LoVo (cell line): ENCODE measurements at regions not wholly inside any gene's neighbourhood (a gene's known extent, or its start where the extent isn't known, plus 50 kb on each side); places are given as distances from the start of the nearest gene placed in this dataset.
"Not testable (repeated sequence)": the region's sequence is repeated elsewhere in the genome, so short reads cannot be mapped to it uniquely, and the experiment has no call there.

Experiments used
- DNase-seq: peaks from one replicate; pipeline ENCODE4 v3.0.0-alpha.2; 2016; ENCODE audit warnings: low spot score

GRCh38 chr2:236772220-236772837 is 202.7 kb downstream of the ACKR3 start:
- no peak for DNase-seq

- DNase-seq = no peak
Observed at GRCh38 chr2:236773206-236773605, 203.6 kb downstream of the ACKR3 start.

GRCh38 chr2:236774171-236774570 is 204.5 kb downstream of the ACKR3 start:
- DNase-seq = no peak

- no peak for DNase-seq
Observed at GRCh38 chr2:236775511-236775910, 205.9 kb downstream of the ACKR3 start.

- DNase-seq = no peak
Observed at GRCh38 chr2:236776206-236776605, 206.6 kb downstream of the ACKR3 start.

- DNase-seq = no peak
Observed at GRCh38 chr2:236776695-236777251, 207.1 kb downstream of the ACKR3 start.

- DNase-seq = no peak
Observed at GRCh38 chr2:236777408-236777807, 207.8 kb downstream of the ACKR3 start.

GRCh38 chr2:236781933-236782816 is 212.6 kb downstream of the ACKR3 start:
- DNase-seq = no peak

- no peak for DNase-seq
Observed at GRCh38 chr2:236782938-236783337, 213.3 kb downstream of the ACKR3 start.

GRCh38 chr2:236783417-236784020 is 213.9 kb downstream of the ACKR3 start:
- no peak for DNase-seq

- DNase-seq = no peak
Observed at GRCh38 chr2:236785611-236786057, 216.0 kb downstream of the ACKR3 start.

GRCh38 chr2:236786751-236787150 is 217.1 kb downstream of the ACKR3 start:
- no peak for DNase-seq

GRCh38 chr2:236787376-236787775 is 217.8 kb downstream of the ACKR3 start:
- not testable (repeated sequence) for DNase-seq

- no peak for DNase-seq
Observed at GRCh38 chr2:236787885-236788284, 218.3 kb downstream of the ACKR3 start.

- DNase-seq = no peak
Observed at GRCh38 chr2:236790963-236791362, 221.3 kb downstream of the ACKR3 start.

- DNase-seq = no peak
Observed at GRCh38 chr2:236793023-236794011, 223.7 kb downstream of the ACKR3 start.

GRCh38 chr2:236794176-236794957 is 224.7 kb downstream of the ACKR3 start:
- DNase-seq = no peak

- DNase-seq = no peak
Observed at GRCh38 chr2:236795169-236795860, 225.7 kb downstream of the ACKR3 start.

GRCh38 chr2:236795861-236796219 is 226.2 kb downstream of the ACKR3 start:
- DNase-seq = no peak

GRCh38 chr2:236796236-236796635 is 226.6 kb downstream of the ACKR3 start:
- no peak for DNase-seq
